HG02763 (cell line): ENCODE measurements at regions not wholly inside any gene's neighbourhood (a gene's known extent, or its start where the extent isn't known, plus 50 kb on each side); places are given as distances from the start of the nearest gene placed in this dataset.

Experiments used
- ATAC-seq: cut with Tn5 transposase; IDR thresholded peaks from one replicate; pipeline ENCODE4 v1.9.1; 2021; ENCODE audit warnings: mild to moderate bottlenecking, moderate library complexity; ENCODE audit not compliant: unreplicated experiment

DNA sequence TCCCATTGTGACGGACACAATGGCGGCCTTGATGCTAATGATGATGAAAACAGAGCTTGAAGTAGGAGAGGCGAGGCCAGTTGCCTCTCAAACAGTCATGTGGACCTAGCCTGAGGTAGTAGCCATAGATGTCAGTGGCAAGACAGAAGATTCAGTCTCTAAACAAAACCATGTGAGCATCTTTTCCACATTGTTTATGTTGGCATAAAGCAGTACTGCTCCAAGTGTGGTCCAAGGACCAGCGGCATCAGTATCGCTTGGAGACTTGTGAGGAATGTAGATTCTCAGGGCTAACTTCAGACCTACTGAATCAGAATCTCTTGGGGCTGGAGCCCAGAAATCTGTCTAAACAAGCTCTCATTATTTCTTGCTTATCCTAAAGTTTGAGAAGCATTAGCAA lies 312.8 kb upstream of the JAG1 start:
- no peak for ATAC-seq

DNA sequence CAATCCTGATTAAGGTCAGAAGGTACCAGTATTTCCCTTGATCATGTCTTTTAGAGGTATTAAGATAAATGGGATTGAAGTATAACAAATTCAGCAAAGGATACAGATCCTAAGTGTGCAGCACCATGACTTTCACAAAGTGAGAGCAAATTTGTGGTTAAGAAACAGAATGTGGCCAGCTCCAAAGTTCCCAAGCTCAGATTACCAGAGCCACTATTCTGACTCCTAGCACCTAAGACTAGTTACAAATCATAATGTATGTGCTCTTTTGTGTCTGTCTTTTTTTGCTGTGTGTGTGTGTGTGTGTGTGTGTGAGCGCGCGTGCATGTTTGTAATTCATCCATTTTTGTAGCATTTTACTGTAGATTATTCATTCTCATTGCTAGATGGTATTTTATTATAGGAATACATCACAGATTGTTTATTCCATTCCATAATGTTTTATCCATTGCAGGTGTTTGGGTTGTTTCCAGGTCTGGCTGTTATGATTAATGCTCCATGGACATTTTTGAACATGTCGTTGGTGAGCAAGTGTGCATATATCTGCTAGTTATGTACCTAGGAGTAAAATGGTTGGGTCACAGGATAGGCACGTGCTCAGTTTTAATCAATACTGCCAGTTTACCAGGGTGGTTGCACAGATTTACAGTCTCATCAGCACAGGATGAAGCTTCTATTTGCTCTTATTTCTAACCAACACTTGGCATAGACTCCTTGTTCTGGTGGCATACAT lies 314.0 kb upstream of the JAG1 start:
- no peak for ATAC-seq

DNA sequence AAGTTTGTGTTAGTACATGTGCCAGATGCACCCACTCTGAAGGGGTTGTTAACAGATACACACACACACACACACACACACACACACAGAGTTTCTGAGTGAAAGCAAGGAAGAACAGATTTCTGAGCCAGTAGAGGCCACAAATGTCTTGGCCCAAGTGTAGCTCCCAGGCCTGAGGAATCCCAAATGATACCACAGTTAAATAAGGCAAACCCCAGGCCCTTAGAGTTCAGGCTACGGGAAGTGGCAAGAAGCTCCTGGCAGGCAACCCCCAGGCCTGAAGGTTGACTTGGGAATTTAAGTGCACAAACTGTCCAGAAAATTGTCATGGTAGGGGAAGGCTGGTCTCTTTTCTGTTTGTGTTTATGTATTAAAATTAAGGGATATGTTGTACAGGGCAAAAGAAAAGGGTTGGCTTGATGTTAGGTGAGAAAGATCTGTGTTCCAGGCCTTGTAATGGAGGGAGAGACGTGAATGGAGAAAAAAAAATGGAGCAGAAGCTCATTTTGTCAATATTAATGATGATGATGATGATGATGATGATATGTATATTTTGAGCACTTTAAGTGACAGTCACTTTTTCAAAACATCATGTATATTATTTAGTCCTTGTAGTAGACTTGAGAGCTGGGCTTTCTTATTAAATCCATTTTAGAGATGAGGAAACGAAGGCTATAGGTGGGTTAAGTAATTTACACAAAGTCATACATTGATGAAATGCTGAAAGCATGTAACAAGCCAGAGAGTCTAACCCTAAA lies 317.0 kb upstream of the JAG1 start:
- ATAC-seq, result no peak

DNA sequence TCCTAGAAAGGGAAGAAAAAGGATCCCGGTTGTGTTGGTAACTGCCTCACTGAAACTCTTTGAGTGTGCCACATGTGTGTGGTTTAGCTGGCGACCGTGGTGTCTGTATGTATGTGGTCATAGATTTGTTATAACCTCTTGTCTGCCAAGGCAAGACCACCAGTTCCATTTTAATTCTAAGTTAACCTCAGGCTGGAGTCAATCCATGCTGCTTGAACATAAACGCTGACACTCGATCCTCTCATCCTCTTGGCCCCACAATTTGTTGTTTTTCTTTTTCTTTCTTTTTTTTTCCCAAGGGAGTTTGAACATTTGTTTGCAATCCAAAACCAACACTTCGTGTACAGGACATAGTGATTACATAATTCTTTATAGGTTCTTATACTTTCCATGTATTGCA lies 318.9 kb upstream of the JAG1 start:
- ATAC-seq, result no peak

DNA sequence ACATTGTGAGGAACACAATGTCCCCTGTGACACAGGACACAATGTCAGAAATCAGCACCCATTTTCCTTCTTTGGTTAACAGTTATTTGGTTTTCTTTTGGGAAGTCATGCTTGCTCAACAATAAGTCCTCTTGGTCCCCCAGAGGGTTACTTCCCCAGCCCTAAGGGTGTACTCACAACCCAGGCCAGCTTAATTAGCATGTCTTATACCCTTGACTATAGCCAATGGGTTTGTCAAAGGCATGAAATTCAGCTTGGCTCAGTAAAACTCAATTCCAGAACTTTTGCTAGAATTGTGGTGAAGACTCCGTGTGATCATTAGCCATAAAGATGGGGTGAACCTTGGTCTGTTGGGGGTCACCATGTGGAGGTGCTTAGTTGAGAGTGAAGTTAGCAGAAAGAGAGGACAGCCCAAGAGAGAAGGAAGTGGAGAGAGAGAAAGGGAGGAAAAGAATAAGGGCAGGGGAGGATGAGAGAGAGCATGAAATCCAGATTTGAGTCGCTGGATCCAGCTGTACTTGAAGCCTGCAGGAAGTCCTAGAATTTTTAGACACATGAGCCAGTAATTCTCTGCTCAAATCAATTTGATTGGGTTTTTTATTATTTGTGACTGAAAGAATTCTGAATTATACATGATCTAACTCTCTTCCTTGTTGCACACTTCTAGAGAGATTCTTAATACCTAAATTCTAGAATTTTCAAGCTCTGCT lies 321.3 kb upstream of the JAG1 start:
- ATAC-seq, result no peak

DNA sequence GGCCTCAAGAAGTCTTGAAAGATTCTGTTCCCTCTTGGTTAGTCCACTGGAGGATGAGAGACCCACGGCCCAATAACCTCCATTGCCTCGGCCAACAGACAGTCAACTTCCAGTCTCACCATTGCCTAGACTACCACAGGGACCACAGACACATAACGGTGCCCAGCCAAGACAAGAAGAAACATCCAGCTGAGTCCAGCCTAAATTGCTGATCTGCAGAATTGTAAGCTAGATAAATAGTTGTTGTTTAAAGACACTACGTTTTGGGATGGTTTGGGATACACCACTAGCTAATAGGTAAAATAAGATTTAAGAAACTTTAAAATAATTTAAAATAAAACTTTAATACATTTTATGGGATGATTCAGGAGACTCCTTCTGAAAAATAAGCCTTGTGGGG lies 324.7 kb upstream of the JAG1 start:
- no peak for ATAC-seq

DNA sequence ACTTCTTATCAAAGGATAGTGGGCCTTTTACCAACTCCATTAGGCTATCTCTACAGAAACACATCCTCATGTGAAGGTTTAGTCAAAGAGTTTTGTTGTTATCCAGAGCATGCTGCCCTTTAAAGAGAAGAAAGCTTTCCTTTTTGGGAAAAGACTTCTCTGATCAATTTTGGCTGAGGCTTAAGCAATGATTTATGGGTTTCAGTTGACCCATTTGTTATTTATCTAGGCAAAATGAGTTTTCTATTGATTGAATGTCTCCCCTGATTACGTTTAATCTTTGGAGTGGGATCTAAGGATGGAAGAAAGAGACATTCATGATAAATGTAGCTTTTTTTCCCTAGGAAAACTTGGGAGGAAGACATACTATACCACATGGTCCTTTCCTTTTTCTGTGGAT lies 326.6 kb upstream of the JAG1 start:
- no peak for ATAC-seq

DNA sequence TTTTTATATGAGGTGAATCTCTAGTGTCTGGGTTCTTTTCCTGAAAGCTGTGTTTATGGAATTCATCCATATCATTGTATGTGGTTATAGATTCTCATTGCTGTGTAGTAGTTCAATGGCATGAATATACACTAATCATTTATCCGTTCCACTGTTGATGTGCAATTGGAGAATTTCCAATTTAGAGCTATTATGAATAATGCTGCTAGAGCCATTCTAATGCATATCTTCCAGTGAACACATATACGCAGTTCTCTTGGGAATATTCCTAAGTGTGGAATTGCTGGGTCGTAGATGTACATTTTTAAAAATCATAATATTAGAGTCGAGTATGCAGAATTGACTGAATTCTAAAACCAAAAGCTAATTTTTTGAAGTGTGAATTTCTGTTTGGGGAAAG lies 327.5 kb upstream of the JAG1 start:
- ATAC-seq, result no peak

DNA sequence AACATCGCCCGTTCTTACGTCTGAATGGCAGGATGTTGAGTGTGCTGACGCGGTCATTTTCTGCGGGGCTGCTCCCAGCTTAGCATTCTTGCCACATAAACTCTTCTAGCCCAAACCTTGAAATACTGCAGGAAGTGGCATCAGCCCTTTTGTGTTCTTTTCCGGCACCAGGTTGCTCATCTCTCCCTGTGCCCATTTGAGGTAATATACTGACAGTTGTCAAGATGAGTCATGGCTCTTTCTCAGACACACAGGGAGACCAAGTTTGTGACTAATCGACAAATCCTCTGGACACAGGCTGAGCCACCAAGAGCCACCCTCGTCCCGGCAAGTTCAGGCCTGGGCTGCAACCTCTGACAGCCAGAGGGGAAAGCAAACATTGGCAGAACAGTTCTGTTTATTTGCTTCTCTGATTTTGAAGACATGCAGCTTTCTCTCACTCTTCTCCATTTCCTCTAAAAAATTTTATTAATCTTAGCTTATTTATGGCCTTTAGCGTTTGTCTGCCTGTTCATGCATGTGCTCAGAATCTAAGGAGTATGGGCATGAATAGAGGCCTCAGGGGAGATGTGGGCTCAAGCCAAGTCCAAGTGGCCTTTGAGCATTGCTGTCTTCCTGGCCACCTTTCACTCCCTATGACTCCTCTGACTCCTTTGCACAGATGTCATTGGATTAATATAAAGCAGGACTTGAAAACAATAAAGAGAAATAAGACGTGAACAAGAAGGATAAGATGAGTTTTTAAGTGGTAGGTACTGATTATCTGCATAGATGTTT lies 328.2 kb upstream of the JAG1 start:
- ATAC-seq, result no peak

DNA sequence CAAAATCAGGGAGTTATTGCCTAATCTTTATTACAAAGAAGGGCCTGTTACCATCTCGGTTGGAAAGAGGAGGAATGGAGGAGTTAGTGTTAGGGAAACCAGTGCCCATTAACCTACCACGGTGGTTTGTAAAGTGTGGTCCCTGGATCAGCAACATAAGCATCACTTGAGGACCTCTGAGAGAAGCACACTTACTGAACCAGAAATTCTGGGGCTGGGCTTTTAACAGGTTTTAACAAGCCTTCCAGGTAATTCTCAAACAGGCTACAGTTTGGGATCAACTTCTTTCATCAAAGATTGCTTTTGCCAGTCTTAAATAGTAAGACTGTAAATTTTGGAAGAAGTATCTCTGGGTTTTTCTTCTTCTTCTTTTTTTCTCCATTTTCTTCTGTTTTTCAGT lies 329.5 kb upstream of the JAG1 start:
- no peak for ATAC-seq

DNA sequence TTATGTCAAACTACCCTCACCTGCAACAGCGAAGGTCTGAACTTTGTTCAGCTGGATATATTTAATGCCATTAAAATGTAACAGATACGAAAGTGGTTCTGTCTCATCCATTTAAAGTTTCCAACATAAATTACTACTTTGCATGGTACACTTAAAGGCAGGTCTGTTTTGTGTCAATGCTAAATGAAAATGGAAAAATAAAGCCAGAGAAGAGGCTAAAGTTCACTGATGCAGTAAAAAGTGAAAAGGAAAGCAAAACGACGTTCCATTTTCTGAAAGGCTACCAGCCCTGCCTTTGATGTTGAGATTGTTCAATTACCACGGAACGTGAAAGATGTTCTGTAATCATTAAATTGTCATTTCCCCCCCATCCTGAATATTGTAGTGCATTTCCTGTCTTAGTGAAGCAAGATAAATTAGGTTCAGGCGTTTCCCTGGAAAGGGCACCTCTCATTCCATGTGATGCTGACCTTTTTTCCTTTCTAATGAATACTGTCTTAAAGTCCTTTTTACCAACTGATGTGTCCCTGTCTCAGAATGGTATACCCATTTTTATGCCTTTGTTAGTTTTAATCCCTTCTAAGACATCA lies 334.7 kb upstream of the JAG1 start:
- ATAC-seq, result no peak

DNA sequence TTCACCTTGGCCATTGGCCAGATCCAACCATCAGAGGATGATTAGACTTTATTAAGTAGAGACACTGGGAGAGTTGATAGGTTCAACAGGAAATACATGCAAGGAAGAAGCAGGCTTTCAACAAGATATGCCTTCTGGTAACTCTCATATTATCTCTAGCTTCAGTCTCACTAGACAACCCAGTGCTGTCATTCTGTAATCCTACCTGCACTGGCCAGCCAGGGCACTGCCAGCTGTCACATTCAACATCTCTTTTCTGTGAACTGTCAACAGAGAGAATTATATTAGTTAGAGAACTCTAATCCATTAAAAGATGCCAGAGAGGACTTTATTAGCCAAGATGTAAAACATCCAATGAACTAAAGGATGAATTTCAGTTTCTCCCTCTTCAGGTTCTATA lies 337.9 kb upstream of the JAG1 start:
- no peak for ATAC-seq

DNA sequence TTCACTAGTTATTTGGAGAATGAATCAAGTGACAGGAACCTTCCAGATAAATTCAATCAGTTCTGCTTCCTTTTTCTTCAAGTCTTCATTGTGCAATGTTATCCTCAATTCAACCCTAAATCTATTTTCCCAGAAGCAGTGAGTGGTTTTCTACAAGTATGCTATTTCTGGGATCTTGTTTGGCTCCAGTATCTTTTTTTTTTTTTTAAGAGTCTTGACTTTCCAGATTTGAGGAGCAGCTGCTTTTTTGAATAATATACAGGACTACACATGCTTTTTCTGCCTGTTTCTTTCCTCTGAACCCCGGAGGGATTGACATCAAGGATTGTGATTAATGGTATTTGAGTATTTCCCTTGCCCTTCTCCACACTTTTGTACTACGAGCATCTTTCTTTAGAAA lies 339.2 kb upstream of the JAG1 start:
- no peak for ATAC-seq

DNA sequence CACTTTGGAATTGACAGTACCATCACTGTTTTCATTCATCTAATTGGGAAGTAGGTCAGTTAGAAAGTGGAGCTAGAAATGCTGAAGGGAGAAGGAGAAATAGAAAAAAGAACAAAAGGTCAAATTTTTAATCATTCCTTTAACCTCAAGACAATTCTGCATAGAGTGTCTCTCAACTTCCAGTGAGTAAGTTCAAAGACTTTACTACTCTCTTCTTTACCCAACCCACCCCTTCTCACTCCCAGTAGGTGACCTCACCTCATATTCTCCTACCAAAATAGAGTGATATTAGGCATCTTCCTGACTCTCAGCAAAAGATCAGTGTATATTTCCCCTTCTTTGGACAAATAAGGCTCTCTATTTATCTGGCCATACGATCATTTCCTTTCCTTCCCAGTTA lies 340.0 kb upstream of the JAG1 start:
- ATAC-seq, result no peak

DNA sequence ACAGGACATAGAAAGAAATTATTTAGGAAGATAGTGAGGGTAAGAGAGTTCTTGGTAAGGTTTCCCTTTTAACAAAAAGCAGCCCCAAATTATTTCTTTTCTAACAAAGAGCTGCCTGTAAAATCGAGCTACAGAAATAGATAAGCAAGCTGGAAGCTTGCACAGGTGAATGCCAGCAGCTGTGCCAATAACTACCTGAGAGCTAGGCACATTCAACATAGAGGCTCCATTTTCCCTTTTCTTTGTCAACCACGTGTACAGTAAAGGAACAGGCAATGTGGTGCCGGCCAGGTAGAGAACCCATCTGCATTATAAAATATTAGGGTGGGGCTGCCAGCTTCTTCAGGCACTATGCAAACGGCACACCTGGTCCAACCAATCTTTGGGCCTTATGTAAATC lies 341.6 kb upstream of the JAG1 start:
- no peak for ATAC-seq

DNA sequence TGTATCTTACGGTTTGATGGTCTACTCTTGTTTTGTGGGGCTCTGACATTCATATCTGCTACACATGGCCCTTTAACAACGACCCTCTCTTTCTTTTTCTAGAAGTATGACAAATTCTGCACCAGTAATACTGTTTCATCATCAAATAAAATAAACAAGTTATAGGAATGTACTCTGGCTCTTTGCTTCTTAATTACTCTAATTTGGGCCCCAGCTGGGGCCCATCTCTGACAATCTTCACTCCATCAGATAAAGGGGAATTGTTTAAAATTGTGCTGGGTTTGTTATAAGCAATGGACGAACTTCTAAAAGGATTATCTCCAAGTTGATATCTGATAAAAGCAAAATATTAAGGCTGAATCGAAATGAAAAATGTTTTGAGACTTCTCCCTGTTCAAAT lies 343.6 kb upstream of the JAG1 start:
- ATAC-seq, result no peak

DNA sequence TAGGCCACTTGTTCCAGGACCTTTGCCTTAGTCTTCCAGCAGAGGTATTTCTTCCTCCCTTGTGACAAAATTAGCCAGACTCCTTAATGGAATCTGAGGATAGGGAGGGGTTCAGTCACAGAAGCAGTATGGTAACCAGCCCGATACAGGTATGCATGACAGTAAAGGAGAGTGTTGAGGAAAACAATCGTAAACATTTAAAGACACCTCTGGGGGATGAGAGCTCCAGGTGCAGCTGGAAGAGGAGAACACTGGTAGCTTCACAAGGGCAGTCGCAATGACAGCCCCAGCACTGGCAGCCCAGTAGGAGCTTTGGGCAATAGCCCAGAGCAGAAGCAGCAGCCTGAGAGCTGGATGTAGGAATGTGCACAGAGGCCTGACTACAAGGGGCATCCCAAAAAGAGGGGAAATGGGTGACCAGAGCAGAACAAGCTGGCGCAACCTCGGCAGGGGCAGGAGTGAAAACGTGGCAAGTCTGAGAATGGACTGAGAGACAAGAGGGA lies 344.9 kb upstream of the JAG1 start:
- no peak for ATAC-seq

DNA sequence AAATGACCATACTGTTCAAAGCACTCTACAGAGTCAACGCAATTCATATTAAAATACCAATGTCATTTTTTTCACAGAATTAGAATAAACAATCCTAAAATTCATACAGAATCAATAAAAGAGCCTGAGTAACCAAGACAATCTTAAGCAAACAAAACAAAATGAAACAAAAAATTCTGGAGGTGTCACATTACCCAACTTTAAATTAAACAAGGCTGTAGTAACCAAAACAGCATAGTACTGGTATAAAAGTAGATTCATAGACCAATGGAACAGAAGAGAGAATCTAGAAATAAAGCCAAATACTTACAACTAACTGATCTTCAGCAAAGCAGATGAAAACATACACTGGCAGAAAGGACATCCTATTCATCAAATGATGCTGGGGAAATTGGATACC lies 346.9 kb upstream of the JAG1 start:
- no peak for ATAC-seq

DNA sequence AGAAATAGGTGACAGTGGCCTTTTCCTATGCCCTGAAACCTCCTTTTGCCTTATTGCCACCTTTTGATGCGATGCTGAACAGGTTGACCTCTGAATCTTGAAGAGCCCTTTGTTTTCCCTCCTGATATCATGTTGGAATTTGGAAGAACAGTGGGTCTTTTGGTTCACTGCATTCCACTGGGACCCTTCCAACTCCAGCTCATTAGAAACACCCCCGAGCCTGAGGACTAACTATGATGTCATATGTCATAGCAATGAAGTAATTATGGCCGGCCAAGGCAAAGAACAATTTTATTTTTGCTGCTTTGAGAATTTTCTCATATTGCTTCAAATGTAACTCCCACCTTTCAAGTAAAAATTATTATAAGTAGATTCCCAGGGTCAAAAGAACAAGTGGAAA lies 353.4 kb upstream of the JAG1 start:
- ATAC-seq, result no peak

DNA sequence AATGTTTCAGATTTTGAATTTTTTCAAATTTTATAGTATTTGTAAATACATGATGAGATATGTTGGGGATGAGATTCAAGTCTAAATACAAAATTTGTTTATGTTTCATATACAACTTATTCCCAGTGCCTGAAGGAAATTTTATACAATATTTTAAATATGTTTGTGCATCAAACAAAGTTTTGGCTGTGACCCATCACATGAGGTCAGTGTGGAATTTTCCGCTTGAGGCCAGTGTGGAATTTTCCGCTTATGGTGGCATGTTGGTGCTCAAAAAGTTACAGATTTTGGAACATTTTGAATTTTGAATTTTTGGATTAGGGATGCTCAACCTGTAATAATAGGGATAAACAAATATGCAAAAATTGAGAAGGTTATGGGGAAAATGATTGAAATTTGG lies 356.6 kb upstream of the JAG1 start:
- no peak for ATAC-seq

DNA sequence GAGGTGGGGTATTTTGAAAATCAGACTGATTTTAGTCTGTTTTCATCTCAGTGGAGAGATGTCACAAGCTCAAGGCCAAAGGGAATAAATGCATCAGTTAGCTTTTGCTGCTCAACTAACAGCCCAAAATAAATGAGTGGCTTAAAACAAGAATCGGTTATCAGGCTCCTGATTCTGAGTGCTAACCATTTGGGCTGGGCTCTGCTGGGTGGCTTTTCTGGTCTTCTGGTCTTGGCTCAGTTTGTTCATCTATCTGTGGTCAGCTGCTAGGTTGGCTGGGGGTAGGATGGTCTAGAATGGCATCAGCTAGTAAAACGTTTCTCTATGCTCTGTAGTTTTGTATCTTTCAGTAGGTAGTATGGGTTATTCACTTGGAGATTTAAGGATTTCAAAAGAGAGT lies 357.5 kb upstream of the JAG1 start:
- no peak for ATAC-seq
